IMR-90 (cell line): ENCODE measurements at regions not wholly inside any gene's neighbourhood (a gene's known extent, or its start where the extent isn't known, plus 50 kb on each side); places are given as distances from the start of the nearest gene placed in this dataset.

Source experiments
- ATAC-seq: fragments of 200-7000 bp; cut with Tn5 transposase; 2 replicates; pipeline ENCODE4 v1.9.1; 2020; ENCODE audit warnings: low read depth, mild to moderate bottlenecking, moderate library complexity
- BruUV-seq: library from RNA; stranded (reverse); fragments of 400-500 nt; replicated peaks from 2 replicates; lab custom pipeline; 2021; lab: Mats Ljungman, UMichigan
- CTCF ChIA-PET: fragments of 300-600 bp; formaldehyde crosslinking; extraction: SDS; loops from one replicate; lab custom pipeline; 2021; ENCODE audit warnings: antibody characterized with exemption; lab: Yijun Ruan, JAX
- POLR2A ChIA-PET: fragments of 300-600 bp; sonication (Branson Sonifier 250); formaldehyde crosslinking; loops from one replicate; lab custom pipeline; 2022; ENCODE audit warnings: antibody characterized with exemption; ENCODE audit not compliant: unreplicated experiment; lab: Charles Lee
- DNase-seq: peaks from one replicate; pipeline ENCODE4 v3.0.0; 2013
- H2AFZ ChIP-seq: replicated peaks from 2 replicates; pipeline ENCODE3; 2013; ENCODE audit warnings: low read length, mild to moderate bottlenecking; ENCODE audit not compliant: poor library complexity
- H2AK5ac ChIP-seq: 2 replicates; pipeline ENCODE4 v1.6.1; 2013; ENCODE audit warnings: low read depth, low read length, inconsistent platforms
- H2AK9ac ChIP-seq: replicated peaks from 2 replicates; pipeline ENCODE3; 2013; ENCODE audit warnings: mild to moderate bottlenecking, low read depth, low read length, moderate library complexity; ENCODE audit not compliant: poor library complexity
- H2BK120ac ChIP-seq: 2 replicates; pipeline ENCODE4 v1.6.1; 2013; ENCODE audit warnings: low read depth, low read length, inconsistent platforms
- H2BK15ac ChIP-seq: 3 replicates; pipeline ENCODE4 v1.6.1; 2013; ENCODE audit warnings: low read depth, low read length, inconsistent platforms
- H2BK20ac ChIP-seq: 2 replicates; pipeline ENCODE4 v1.6.1; 2013; ENCODE audit warnings: low read depth, mild to moderate bottlenecking, inconsistent platforms, low read length, moderate library complexity
- H2BK5ac ChIP-seq: 2 replicates; pipeline ENCODE4 v1.6.1; 2013; ENCODE audit warnings: mild to moderate bottlenecking, low read depth, low read length, inconsistent platforms; ENCODE audit not compliant: poor library complexity, severe bottlenecking
- H3K14ac ChIP-seq: replicated peaks from 2 replicates; pipeline ENCODE4 v1.6.1; 2013; ENCODE audit warnings: low read depth, low read length, inconsistent platforms
- H3K18ac ChIP-seq: 2 replicates; pipeline ENCODE4 v1.6.1; 2013; ENCODE audit warnings: low read depth, low read length, control low read depth
- H3K23ac ChIP-seq: 2 replicates; pipeline ENCODE4 v1.6.1; 2013; ENCODE audit warnings: low read depth, low read length, inconsistent platforms
- H3K27ac ChIP-seq: 2 replicates; pipeline ENCODE4 v1.5.1; 2013; ENCODE audit warnings: mild to moderate bottlenecking, control low read depth, low read length; ENCODE audit not compliant: insufficient read depth
- H3K27me3 ChIP-seq: 2 replicates; pipeline ENCODE4 v1.6.1; 2013; ENCODE audit warnings: low read length; ENCODE audit not compliant: control insufficient read depth, insufficient read depth
- H3K36me3 ChIP-seq: 2 replicates; pipeline ENCODE4 v1.6.1; 2013; ENCODE audit warnings: low read length, mixed read lengths; ENCODE audit not compliant: control insufficient read depth, insufficient read depth
- H3K4ac ChIP-seq: 2 replicates; pipeline ENCODE4 v1.6.1; 2013; ENCODE audit warnings: low read depth, low read length, inconsistent platforms
- H3K4me1 ChIP-seq: 2 replicates; pipeline ENCODE4 v1.6.1; 2013; ENCODE audit warnings: low read length, mixed read lengths; ENCODE audit not compliant: control insufficient read depth, insufficient read depth
- H3K4me2 ChIP-seq: 2 replicates; pipeline ENCODE4 v1.6.1; 2013; ENCODE audit warnings: low read depth, mild to moderate bottlenecking, control low read depth, low read length, moderate library complexity
- H3K4me3 ChIP-seq: 2 replicates; pipeline ENCODE4 v1.5.1; 2013; ENCODE audit warnings: low read depth, mild to moderate bottlenecking, control low read depth, low read length, moderate library complexity; ENCODE audit not compliant: insufficient read depth
- H3K56ac ChIP-seq: 2 replicates; pipeline ENCODE4 v1.6.1; 2013; ENCODE audit warnings: low read length, inconsistent platforms; ENCODE audit not compliant: insufficient read depth; ENCODE audit errors: extremely low read depth
- H3K79me1 ChIP-seq, 2 experiments: 2 replicates each; pipeline ENCODE4 v1.6.1; 2013; ENCODE audit warnings: low read length in 2 of 2, inconsistent platforms in 1 of 2, low read depth in 1 of 2
- H3K9ac ChIP-seq: 2 replicates; pipeline ENCODE4 v1.6.1; 2013; ENCODE audit warnings: low read depth, low read length, control low read depth
- H3K9me1 ChIP-seq: 2 replicates; pipeline ENCODE4 v1.6.1; 2013; ENCODE audit warnings: low read length, inconsistent platforms; ENCODE audit not compliant: insufficient read depth
- H3K9me3 ChIP-seq: 2 replicates; pipeline ENCODE4 v1.6.1; 2013; ENCODE audit warnings: low read length; ENCODE audit not compliant: control insufficient read depth, insufficient read depth
- H4K20me1 ChIP-seq: 2 replicates; pipeline ENCODE4 v1.6.1; 2013; ENCODE audit warnings: low read length, inconsistent platforms; ENCODE audit not compliant: insufficient read depth
- H4K5ac ChIP-seq: 2 replicates; pipeline ENCODE4 v1.6.1; 2013; ENCODE audit warnings: mild to moderate bottlenecking, low read depth, low read length, control low read depth
- H4K8ac ChIP-seq, 2 experiments: 2 replicates each; pipeline ENCODE4 v1.6.1; 2013; ENCODE audit warnings: low read depth in 2 of 2, low read length in 2 of 2, control low read depth in 1 of 2, inconsistent platforms in 1 of 2
- H4K91ac ChIP-seq: 2 replicates; pipeline ENCODE4 v1.6.1; 2013; ENCODE audit warnings: low read depth, low read length, inconsistent platforms; ENCODE audit not compliant: insufficient read depth
- BHLHE40 ChIP-seq: fragments of 150-350 bp; IDR thresholded peaks from 2 replicates; pipeline ENCODE4 v1.6.1; 2016; ENCODE audit warnings: mild to moderate bottlenecking, low read depth, low read length
- CHD1 ChIP-seq: IDR thresholded peaks from 2 replicates; pipeline ENCODE4 v1.6.1; 2012; ENCODE audit warnings: low read depth, low read length, improper control_type of control experiment
- CTCF ChIP-seq: conservative IDR thresholded peaks from 2 replicates; pipeline ENCODE4 v1.5.1; 2012; ENCODE audit warnings: mild to moderate bottlenecking, low read depth, low read length, improper control_type of control experiment
- MAFK ChIP-seq: IDR thresholded peaks from 2 replicates; pipeline ENCODE4 v1.6.1; 2012; ENCODE audit warnings: low read depth, low read length, improper control_type of control experiment
- NFE2L2 ChIP-seq: fragments of 150-350 bp; IDR thresholded peaks from 2 replicates; pipeline ENCODE4 v1.6.1; 2016; ENCODE audit warnings: low read depth, mild to moderate bottlenecking, low read length
- RAD21 ChIP-seq: IDR thresholded peaks from 2 replicates; pipeline ENCODE4 v1.6.1; 2012; ENCODE audit warnings: low read length, improper control_type of control experiment
- RCOR1 ChIP-seq: IDR thresholded peaks from 2 replicates; pipeline ENCODE4 v1.6.1; 2012; ENCODE audit warnings: mild to moderate bottlenecking, low read length, improper control_type of control experiment; ENCODE audit not compliant: insufficient replicate concordance
- SMC3 ChIP-seq: fragments of 150-350 bp; IDR thresholded peaks from 2 replicates; pipeline ENCODE4 v1.6.1; 2016; ENCODE audit warnings: low read depth, mild to moderate bottlenecking, antibody characterized with exemption, low read length, moderate library complexity
- USF2 ChIP-seq: fragments of 150-350 bp; IDR thresholded peaks from 2 replicates; pipeline ENCODE4 v1.6.1; 2017; ENCODE audit warnings: mild to moderate bottlenecking, antibody characterized with exemption, low read length, low read depth
- WGBS, 2 experiments: methylation state at CpG; one replicate each; pipeline versions ENCODE4 v1.1.5 to v1.1.7; 2013; ENCODE audit warnings: missing lambda C conversion rate in 2 of 2; ENCODE audit not compliant: insufficient read length in 1 of 2; ENCODE audit errors: extremely low coverage in 2 of 2; 5-methylcytosine and 5-hydroxymethylcytosine counted together
- dilution Hi-C: fragments of 300-500 bp; cut with HindIII; formaldehyde crosslinking; loops from one replicate; pipeline ENCODE4 v1.14.3; 2018; ENCODE audit warnings: low sequenced_read_pairs; ENCODE audit not compliant: unreplicated experiment
- in situ Hi-C: fragments of 300-500 bp; cut with MboI; formaldehyde crosslinking; loops from 3 replicates; pipeline ENCODE4 v1.14.3; 2019; ENCODE audit warnings: low sequenced_read_pairs, inconsistent platforms, mixed read lengths
- intact Hi-C: fragments of 100-400 bp; cut with micrococcal nuclease; formaldehyde crosslinking; loops from 2 replicates; pipeline ENCODE4 v1.10.0; 2022

DNA sequence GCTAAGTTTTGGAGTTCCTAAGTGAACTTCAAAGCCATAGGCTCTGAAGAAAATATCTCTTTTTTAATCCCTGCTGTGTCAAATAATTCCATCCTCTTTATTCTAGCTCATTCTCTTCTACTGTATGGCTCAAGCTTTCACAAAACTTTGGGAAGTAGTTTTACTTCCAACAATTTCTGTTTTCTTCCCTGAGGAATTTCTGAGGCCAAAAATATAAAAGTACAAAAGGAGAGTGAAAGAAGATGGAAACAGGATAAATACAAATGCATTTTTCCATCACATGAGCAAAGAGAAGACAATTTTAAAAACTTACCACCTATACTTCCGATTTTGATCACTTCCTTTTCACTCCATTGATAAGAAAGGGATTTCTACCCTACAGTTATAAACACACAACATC is 585.7 kb upstream of the DAB2 start:
- Histone ChIP-seq H3K4me1 (no peaks in the 10 kb centered on the region), H3K9me1 (no peaks in the 10 kb centered on the region), H3K9ac (no peak overlapping the region), H2BK20ac (no peak overlapping the region), H3K4me3 (no peak overlapping the region), H3K14ac (no peak overlapping the region), H3K36me3 (no peaks in the 10 kb centered on the region), H3K27ac (no peak overlapping the region), H3K23ac (no peak overlapping the region), H3K4ac (no peak overlapping the region), H2BK15ac (no peak overlapping the region), H3K27me3 (no peaks in the 10 kb centered on the region; the same call in 1 of the 2 replicates), H4K5ac (no peak overlapping the region), H3K18ac (no peak overlapping the region), H2AFZ (no peak overlapping the region), H3K4me2 (no peak overlapping the region), H2BK120ac (no peak overlapping the region), H3K79me1 (no peaks in the 10 kb centered on the region), H4K8ac (no peak overlapping the region), H2AK9ac (no peak overlapping the region), H3K56ac (no peak overlapping the region), H4K91ac (no peak overlapping the region), H2AK5ac (no peak overlapping the region), H4K20me1 (no peaks in the 10 kb centered on the region), H3K9me3 (no peaks in the 10 kb centered on the region), H2BK5ac (no peak overlapping the region)
- ATAC-seq, result no peak
- TF ChIP-seq BHLHE40, result no peak
- no peak for TF ChIP-seq RAD21
- no peak for TF ChIP-seq SMC3
- TF ChIP-seq CHD1, result no peak
- no peak for TF ChIP-seq RCOR1
- no peak for TF ChIP-seq NFE2L2
- no peak for TF ChIP-seq MAFK
- no peak for TF ChIP-seq CTCF
- TF ChIP-seq USF2, result no peak
- WGBS, 2 experiments, result no CpG with 5 or more reads among the region's 1 CpG
- ChIA-PET POLR2A (no interaction called here), CTCF (no interaction called here)
- dilution Hi-C loops, result no loop called here
- DNase-seq, result no peak
- no TSS peak for BruUV-seq
- in situ Hi-C loops, result no loop called here
- intact Hi-C loops, result no loop called here
